A549 (cell line): ENCODE measurements at regions not wholly inside any gene's neighbourhood (a gene's known extent, or its start where the extent isn't known, plus 50 kb on each side); places are given as distances from the start of the nearest gene placed in this dataset.

Experiments used
- ATAC-seq, 2 experiments: fragments of 200-7000 bp in 1 of 2; fragments of >200 bp in 1 of 2; cut with Nextera tagmentation in 1 of 2; cut with Tn5 transposase in 1 of 2; 3 replicates each; pipeline versions ENCODE4 v1.8.0 to v1.9.1; 2018 to 2020; ENCODE audit warnings: mild to moderate bottlenecking in 1 of 2, moderate library complexity in 1 of 2
- CTCF ChIA-PET: fragments of 300-600 bp; sonication (Branson Sonifier 250); formaldehyde crosslinking; extraction: SDS; loops from one replicate; lab custom pipeline; 2021; ENCODE audit warnings: antibody characterized with exemption, inconsistent platforms; lab: Yijun Ruan, JAX
- POLR2A ChIA-PET: fragments of 350-600 bp; formaldehyde crosslinking; extraction: SDS; loops from one replicate; lab custom pipeline; 2021; ENCODE audit warnings: antibody characterized with exemption, inconsistent platforms; lab: Yijun Ruan, JAX
- DNase-seq, 2 experiments: peaks; one replicate each; pipeline versions ENCODE4 v3.0.0 to v3.0.0-alpha.2; 2011 to 2016; ENCODE audit warnings: low read depth in 1 of 2, low spot score in 1 of 2
- FAIRE-seq: peaks from 2 replicates; lab custom pipeline; 2011; peaks lifted over from hg19 to GRCh38; lab: Jason Lieb, UNC
- H3K27ac ChIP-seq, 2 experiments: fragments of >200 bp; sonication (Bioruptor Twin); formaldehyde crosslinking; 3 replicates each; pipeline ENCODE4 v1.5.1; 2016 to 2017
- H3K4me1 ChIP-seq: fragments of >200 bp; sonication (Bioruptor Twin); formaldehyde crosslinking; 3 replicates; pipeline ENCODE4 v1.6.1; 2016
- H3K4me2 ChIP-seq: fragments of >200 bp; sonication (Bioruptor Twin); formaldehyde crosslinking; 3 replicates; pipeline ENCODE4 v1.6.1; 2016
- H3K4me3 ChIP-seq: fragments of >200 bp; sonication (Bioruptor Twin); formaldehyde crosslinking; 3 replicates; pipeline ENCODE4 v1.5.1; 2016
- H3K9me3 ChIP-seq: fragments of >200 bp; sonication (Bioruptor Twin); formaldehyde crosslinking; 3 replicates; pipeline ENCODE4 v1.6.1; 2016
- BHLHE40 ChIP-seq: IDR thresholded peaks from 2 replicates; pipeline ENCODE4 v1.6.1; 2012; ENCODE audit warnings: low read depth, low read length, inconsistent platforms
- EHF ChIP-seq: fragments of 250-450 bp; sonication (Bioruptor Pico); IDR thresholded peaks from 2 replicates; pipeline ENCODE4 v1.5.0; 2020; ENCODE audit warnings: mild to moderate bottlenecking
- ESRRA ChIP-seq: fragments of 150-350 bp; IDR thresholded peaks from 2 replicates; pipeline ENCODE4 v1.6.1; 2014; ENCODE audit warnings: mild to moderate bottlenecking, low read length, borderline replicate concordance
- FOSB ChIP-seq: fragments of 250-450 bp; sonication (Bioruptor Pico); IDR thresholded peaks from 2 replicates; pipeline ENCODE4 v1.5.0; 2020; ENCODE audit warnings: mild to moderate bottlenecking, moderate library complexity
- FOXS1 ChIP-seq: fragments of 250-450 bp; sonication (Bioruptor Pico); IDR thresholded peaks from 2 replicates; pipeline ENCODE4 v1.5.0; 2020; ENCODE audit warnings: mild to moderate bottlenecking, moderate library complexity
- HDAC2 ChIP-seq: fragments of 200-600 bp; sonication (generic); IDR thresholded peaks from 2 replicates; pipeline ENCODE4 v1.6.1; 2016
- HES2 ChIP-seq: fragments of >200 bp; sonication (Bioruptor Twin); formaldehyde crosslinking; IDR thresholded peaks from 2 replicates; pipeline ENCODE4 v1.6.1; 2016
- HEYL ChIP-seq: fragments of 250-450 bp; sonication (Bioruptor Pico); IDR thresholded peaks from 2 replicates; pipeline ENCODE4 v1.8.0; 2021; ENCODE audit warnings: mild to moderate bottlenecking, moderate library complexity
- HOXA7 ChIP-seq: fragments of 250-450 bp; sonication (Bioruptor Pico); IDR thresholded peaks from 2 replicates; pipeline ENCODE4 v1.5.0; 2020; ENCODE audit warnings: mild to moderate bottlenecking, moderate library complexity
- HOXB13 ChIP-seq: fragments of 250-450 bp; sonication (Bioruptor Pico); IDR thresholded peaks from 2 replicates; pipeline ENCODE4 v1.5.0; 2020; ENCODE audit warnings: low read depth, mild to moderate bottlenecking, moderate library complexity
- HOXB5 ChIP-seq: fragments of 250-450 bp; sonication (Bioruptor Pico); IDR thresholded peaks from 2 replicates; pipeline ENCODE4 v1.5.0; 2020; ENCODE audit warnings: mild to moderate bottlenecking, moderate library complexity
- JUN ChIP-seq, 2 experiments: fragments of >200 bp; sonication (Bioruptor Twin); formaldehyde crosslinking; IDR thresholded peaks; 2 replicates in 1 of 2; 3 replicates in 1 of 2; pipeline ENCODE4 v1.6.1; 2016 to 2017
- KDM1A ChIP-seq: fragments of 200-600 bp; sonication (generic); IDR thresholded peaks from 2 replicates; pipeline ENCODE4 v1.6.1; 2016; ENCODE audit warnings: low read depth, mild to moderate bottlenecking
- MAX ChIP-seq: IDR thresholded peaks from 2 replicates; pipeline ENCODE4 v1.6.1; 2012
- MAZ ChIP-seq: fragments of 150-350 bp; IDR thresholded peaks from 2 replicates; pipeline ENCODE4 v1.6.1; 2014; ENCODE audit warnings: antibody characterized with exemption, low read depth, low read length, borderline replicate concordance
- NFE2L2 ChIP-seq: fragments of 150-350 bp; conservative IDR thresholded peaks from 2 replicates; pipeline ENCODE4 v1.6.1; 2014; ENCODE audit warnings: low read length
- POLR2A ChIP-seq: IDR thresholded peaks from 2 replicates; pipeline ENCODE4 v1.6.1; 2012; ENCODE audit warnings: mild to moderate bottlenecking, low read length
- POLR2AphosphoS2 ChIP-seq: conservative IDR thresholded peaks from 2 replicates; pipeline ENCODE4 v1.6.1; 2012; ENCODE audit warnings: low read length, improper control_type of control experiment, inconsistent platforms
- RARB ChIP-seq: fragments of 250-450 bp; sonication (Bioruptor Pico); IDR thresholded peaks from 2 replicates; pipeline ENCODE4 v1.8.0; 2021; ENCODE audit warnings: mild to moderate bottlenecking, moderate library complexity
- RCOR1 ChIP-seq: fragments of 150-350 bp; IDR thresholded peaks from 2 replicates; pipeline ENCODE4 v1.6.1; 2014; ENCODE audit warnings: antibody characterized with exemption, low read length, low read depth
- RNF2 ChIP-seq: fragments of 200-600 bp; sonication (generic); IDR thresholded peaks from 2 replicates; pipeline ENCODE4 v1.6.1; 2016; ENCODE audit warnings: low read depth, mild to moderate bottlenecking, antibody characterized with exemption, moderate library complexity, borderline replicate concordance
- TFCP2L1 ChIP-seq: fragments of 250-450 bp; sonication (Bioruptor Pico); IDR thresholded peaks from 2 replicates; pipeline ENCODE4 v1.5.0; 2021; ENCODE audit warnings: mild to moderate bottlenecking
- USF2 ChIP-seq: fragments of 450-650 bp; IDR thresholded peaks from 2 replicates; pipeline ENCODE4 v1.6.1; 2014; ENCODE audit warnings: antibody characterized with exemption
- ZNF302 ChIP-seq: fragments of 250-450 bp; sonication (Bioruptor Pico); IDR thresholded peaks from 2 replicates; pipeline ENCODE4 v1.9.0; 2021; ENCODE audit warnings: inconsistent platforms, mild to moderate bottlenecking, moderate library complexity
- WGBS: methylation state at CpG from one replicate; pipeline ENCODE4 v1.1.6; 2017; ENCODE audit errors: missing lambda C conversion rate; 5-methylcytosine and 5-hydroxymethylcytosine counted together
- TF ChIP-seq, protein P1 (sequence below): fragments of >200 bp; sonication (Bioruptor Twin); formaldehyde crosslinking; IDR thresholded peaks from 3 replicates; pipeline ENCODE4 v1.6.1; 2016

DNA sequence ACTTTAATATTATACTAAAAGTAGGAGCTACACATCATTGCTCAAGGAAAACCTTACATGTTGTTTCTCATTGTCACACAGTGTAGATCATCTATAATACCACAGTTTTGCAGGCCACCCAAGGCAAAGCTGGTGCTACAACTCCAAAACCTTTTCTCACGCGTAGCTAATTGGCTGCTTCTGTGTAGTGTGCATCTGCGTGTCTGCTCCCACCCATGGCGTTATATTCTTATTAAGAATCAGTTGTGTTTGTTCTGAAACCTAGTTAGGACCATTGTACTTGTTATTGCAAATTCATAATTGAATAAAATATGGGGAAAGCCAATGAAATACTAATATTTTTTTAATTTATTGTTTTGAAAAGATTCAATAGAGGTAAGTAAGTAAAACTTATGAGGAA, 83.9 kb downstream of the RBM43 start:
- FAIRE-seq (no peak), ATAC-seq (no peak), DNase-seq (no peak)
- CTCF ChIA-PET: interaction anchor here (2.3 kb wide), 1 partner anchor 61 kb away, joined by 8 read pairs; no protein-coding TSS in a partner anchor
- POLR2A ChIA-PET: no interaction called here
- Histone ChIP-seq H3K4me2 (no peak overlapping the region), H3K9me3 (no peaks in the 10 kb centered on the region), H3K4me3 (no peak overlapping the region), H3K4me1 (no peaks in the 10 kb centered on the region), H3K27ac (no peak overlapping the region)
- TF ChIP-seq HOXA7 (CRISPR knock-in tag) (no peak), NFE2L2 (no peak), HOXB5 (no peak), KDM1A (no peak), USF2 (no peak), POLR2AphosphoS2 (no peak)
- 62% methylated on average over 4 of the region's 4 CpGs for WGBS

GRCh38 chr2:151176661-151177060, 85.0 kb downstream of the RBM43 start:
- no peak overlapping the region for H3K4me3 ChIP-seq
- no peak overlapping the region for H3K27ac ChIP-seq
- DNase-seq (no peak), ATAC-seq (peak; percentile 55 to 78), FAIRE-seq (no peak)
- H3K4me2 ChIP-seq: no peak overlapping the region
- POLR2A ChIA-PET: interaction anchor here (0.5 kb wide), 1 partner anchor 1648 kb away, joined by 7 read pairs; no protein-coding TSS in a partner anchor
- H3K4me1 ChIP-seq: no peaks in the 10 kb centered on the region
- CTCF ChIA-PET: interaction anchor here (0.9 to 2.3 kb wide), 2 partner anchors 15 to 62 kb away, joined by 3 to 8 read pairs; no protein-coding TSS in a partner anchor
- 15% methylated on average over 3 of the region's 3 CpGs for WGBS
- TF ChIP-seq HEYL (CRISPR knock-in tag): no peak
- TF ChIP-seq FOXS1 (CRISPR knock-in tag): no peak
- TF ChIP-seq BHLHE40: no peak
- no peak for TF ChIP-seq RNF2
- no peak for TF ChIP-seq MAX
- TF ChIP-seq TFCP2L1 (CRISPR knock-in tag): no peak
- H3K9me3 ChIP-seq: no peaks in the 10 kb centered on the region

DNA sequence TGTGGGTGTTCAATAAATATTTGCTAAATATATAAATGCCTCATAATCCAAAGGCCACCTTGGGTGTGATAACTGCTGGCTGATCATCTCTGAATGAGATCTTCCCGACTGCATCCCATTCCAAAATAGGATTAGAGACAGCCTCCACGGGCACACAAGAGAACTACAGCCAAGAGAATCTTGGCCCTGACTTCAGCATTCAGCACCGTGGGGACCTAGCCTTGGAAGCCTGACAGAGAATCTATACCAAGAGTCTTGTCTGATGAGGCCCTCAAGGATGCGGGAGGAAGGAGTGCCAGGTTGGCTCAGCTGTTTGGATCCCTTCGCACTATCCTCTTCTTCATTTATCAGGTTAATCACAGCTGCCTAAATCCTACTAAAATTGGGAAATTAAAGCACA, 85.8 kb downstream of the RBM43 start:
- no peak overlapping the region for H3K4me2 ChIP-seq
- WGBS: 41% methylated on average over 5 of the region's 5 CpGs
- H3K9me3 ChIP-seq: no peaks in the 10 kb centered on the region
- DNase-seq: no peak
- ChIA-PET CTCF (no interaction called here), POLR2A (no interaction called here)
- TF ChIP-seq ZNF302 (CRISPR knock-in tag) (no peak), FOSB (CRISPR knock-in tag) (no peak), HES2 (no peak), KDM1A (no peak), RARB (CRISPR knock-in tag) (no peak), EHF (CRISPR knock-in tag) (no peak)
- no peak overlapping the region for H3K4me3 ChIP-seq
- H3K27ac ChIP-seq: no peak overlapping the region
- no peaks in the 10 kb centered on the region for H3K4me1 ChIP-seq
- FAIRE-seq: no peak
- ATAC-seq: peak; percentile 27 to 37; a peak in 1 of 6 replicates

GRCh38 chr2:151174127-151174526, 87.5 kb downstream of the RBM43 start:
- ChIA-PET CTCF (interaction anchor here (1.3 to 1.4 kb wide), 2 partner anchors 9 to 11 kb away, joined by 3 to 4 read pairs; no protein-coding TSS in a partner anchor), POLR2A (no interaction called here)
- ATAC-seq (no peak), DNase-seq (no peak), FAIRE-seq (no peak)
- no peak overlapping the region for H3K4me2 ChIP-seq
- TF ChIP-seq ESRRA (no peak), NFE2L2 (no peak), MAZ (no peak), POLR2A (no peak), JUN (IDR thresholded peaks at IDR 0.05) (no peak), BHLHE40 (no peak), HEYL (CRISPR knock-in tag) (no peak), HDAC2 (no peak), HOXB13 (CRISPR knock-in tag) (no peak), EHF (CRISPR knock-in tag) (no peak), RCOR1 (no peak), POLR2AphosphoS2 (no peak)
- TF ChIP-seq, protein P1, sequence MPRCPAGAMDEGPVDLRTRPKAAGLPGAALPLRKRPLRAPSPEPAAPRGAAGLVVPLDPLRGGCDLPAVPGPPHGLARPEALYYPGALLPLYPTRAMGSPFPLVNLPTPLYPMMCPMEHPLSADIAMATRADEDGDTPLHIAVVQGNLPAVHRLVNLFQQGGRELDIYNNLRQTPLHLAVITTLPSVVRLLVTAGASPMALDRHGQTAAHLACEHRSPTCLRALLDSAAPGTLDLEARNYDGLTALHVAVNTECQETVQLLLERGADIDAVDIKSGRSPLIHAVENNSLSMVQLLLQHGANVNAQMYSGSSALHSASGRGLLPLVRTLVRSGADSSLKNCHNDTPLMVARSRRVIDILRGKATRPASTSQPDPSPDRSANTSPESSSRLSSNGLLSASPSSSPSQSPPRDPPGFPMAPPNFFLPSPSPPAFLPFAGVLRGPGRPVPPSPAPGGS: no peak
- WGBS: 45% methylated on average over 2 of the region's 2 CpGs
- H3K27ac ChIP-seq: no peak overlapping the region
- H3K9me3 ChIP-seq: no peaks in the 10 kb centered on the region
- H3K4me3 ChIP-seq: no peak overlapping the region
- H3K4me1 ChIP-seq: no peaks in the 10 kb centered on the region
